Progenitor cell of endocrine pancreas (in vitro differentiated cells): ENCODE measurements at regions not wholly inside any gene's neighbourhood (a gene's known extent, or its start where the extent isn't known, plus 50 kb on each side); places are given as distances from the start of the nearest gene placed in this dataset.

ENCODE experiments used
- DNase-seq: peaks from one replicate; pipeline ENCODE4 v3.0.0; 2021; ENCODE audit warnings: low spot score; ENCODE audit not compliant: unreplicated experiment
- H3K27ac Mint-ChIP-seq: 2 replicates; pipeline ENCODE4 v1.8.0; 2021; ENCODE audit warnings: mild to moderate bottlenecking, moderate library complexity, mixed read lengths
- H3K27me3 Mint-ChIP-seq: 2 replicates; pipeline ENCODE4 v1.8.0; 2021; ENCODE audit warnings: mixed read lengths
- H3K36me3 Mint-ChIP-seq: 2 replicates; pipeline ENCODE4 v1.8.0; 2022; ENCODE audit warnings: mixed read lengths; ENCODE audit not compliant: insufficient read depth
- H3K4me1 Mint-ChIP-seq: 2 replicates; pipeline ENCODE4 v1.8.0; 2021; ENCODE audit warnings: low read depth, mixed read lengths
- H3K4me3 Mint-ChIP-seq: 2 replicates; pipeline ENCODE4 v1.8.0; 2021; ENCODE audit warnings: low read depth, mild to moderate bottlenecking, moderate library complexity, mixed read lengths
- H3K9me3 Mint-ChIP-seq: 2 replicates; pipeline ENCODE4 v1.8.0; 2021; ENCODE audit warnings: low read depth, mixed read lengths
- CTCF ChIP-seq: fragments of 200-600 bp; sonication (generic); IDR thresholded peaks from one replicate; pipeline ENCODE4 v1.5.0; 2021; ENCODE audit warnings: antibody characterized with exemption, mild to moderate bottlenecking; ENCODE audit not compliant: unreplicated experiment

- H3K4me3 Mint-ChIP-seq = no peak overlapping the region
- peaks cover 4% of the 10 kb centered on the region for H3K4me1 Mint-ChIP-seq
- no peaks in the 10 kb centered on the region for H3K36me3 Mint-ChIP-seq
- H3K27me3 Mint-ChIP-seq = peaks cover 56% of the 10 kb centered on the region
- no peaks in the 10 kb centered on the region for H3K9me3 Mint-ChIP-seq
- no peak for DNase-seq
- H3K27ac Mint-ChIP-seq = no peak overlapping the region
- no peak for TF ChIP-seq CTCF
These were observed 91.1 kb upstream of the VEGFC start for GRCh38 chr4:176883681-176884418.

- H3K27ac Mint-ChIP-seq = no peak overlapping the region
These were observed 92.5 kb upstream of the VEGFC start for GRCh38 chr4:176885224-176885623.

GRCh38 chr4:176886135-176886534 lies 93.4 kb upstream of the VEGFC start:
- H3K4me1 Mint-ChIP-seq = peaks cover 4% of the 10 kb centered on the region
- no peak overlapping the region for H3K27ac Mint-ChIP-seq
- no peak for TF ChIP-seq CTCF
- peaks cover 60% of the 10 kb centered on the region for H3K27me3 Mint-ChIP-seq
- no peak for DNase-seq
- no peaks in the 10 kb centered on the region for H3K9me3 Mint-ChIP-seq
- H3K4me3 Mint-ChIP-seq = no peak overlapping the region
- no peaks in the 10 kb centered on the region for H3K36me3 Mint-ChIP-seq

More at GRCh38 chr4:176885224-176885623, 92.5 kb upstream of the VEGFC start:
- H3K27me3 Mint-ChIP-seq = peaks cover 65% of the 10 kb centered on the region
- H3K4me3 Mint-ChIP-seq = no peak overlapping the region
- H3K9me3 Mint-ChIP-seq = no peaks in the 10 kb centered on the region
- H3K36me3 Mint-ChIP-seq = no peaks in the 10 kb centered on the region
- TF ChIP-seq CTCF = no peak
- DNase-seq = no peak
- H3K4me1 Mint-ChIP-seq = peaks cover 4% of the 10 kb centered on the region

GRCh38 chr4:176889776-176890175 lies 97.1 kb upstream of the VEGFC start:
- TF ChIP-seq CTCF = no peak
- Mint-ChIP-seq H3K27ac (no peak overlapping the region), H3K36me3 (no peaks in the 10 kb centered on the region), H3K4me3 (no peak overlapping the region), H3K27me3 (peaks cover 42% of the 10 kb centered on the region), H3K9me3 (no peaks in the 10 kb centered on the region), H3K4me1 (peaks cover 2% of the 10 kb centered on the region)
- no peak for DNase-seq

- TF ChIP-seq CTCF = no peak
- H3K4me1 Mint-ChIP-seq = peaks cover 2% of the 10 kb centered on the region
- no peaks in the 10 kb centered on the region for H3K9me3 Mint-ChIP-seq
- no peaks in the 10 kb centered on the region for H3K36me3 Mint-ChIP-seq
- H3K27ac Mint-ChIP-seq = no peak overlapping the region
- H3K27me3 Mint-ChIP-seq = peaks cover 18% of the 10 kb centered on the region
- DNase-seq = no peak
- H3K4me3 Mint-ChIP-seq = no peak overlapping the region
These were observed 101.8 kb upstream of the VEGFC start for GRCh38 chr4:176894498-176894897.
